ENCODE measurements at regions not wholly inside any gene's neighbourhood (a gene's known extent, or its start where the extent isn't known, plus 50 kb on each side); places are given as distances from the start of the nearest gene placed in this dataset.

- TF ChIP-seq CTCF (conservative IDR thresholded peaks at IDR 0.05; ENCODE audit: low read depth, low read length) (no peak), MAFK (IDR thresholded peaks at IDR 0.05; ENCODE audit: low read depth, low read length) (no peak), POLR2A (IDR thresholded peaks at IDR 0.05; ENCODE audit: low read depth, low read length) (no peak), CEBPB (IDR thresholded peaks at IDR 0.05; ENCODE audit: low read depth, low read length) (no peak)
Measured at GRCh38 chr5:87114631-87115030, 153.1 kb upstream of the RASA1 start.
